H1 (cell line): ENCODE measurements at regions not wholly inside any gene's neighbourhood (a gene's known extent, or its start where the extent isn't known, plus 50 kb on each side); places are given as distances from the start of the nearest gene placed in this dataset.

Experiments
- CTCF ChIP-seq, 3 experiments: IDR thresholded peaks; 1 replicate in 2 of 3; 2 replicates in 1 of 3; pipeline versions ENCODE4 v1.5.1 to v1.6.1; 2011; ENCODE audit warnings: low read length in 3 of 3, mild to moderate bottlenecking in 3 of 3, inconsistent platforms in 2 of 3, low read depth in 1 of 3, moderate library complexity in 1 of 3; ENCODE audit not compliant: insufficient read depth in 1 of 3; ENCODE audit errors: control extremely low read depth in 1 of 3
- ZNF274 ChIP-seq: IDR thresholded peaks from 2 replicates; pipeline ENCODE4 v1.7.0; 2012; ENCODE audit warnings: low read length, borderline replicate concordance; ENCODE audit errors: extremely low read depth

- TF ChIP-seq CTCF (IDR thresholded peaks at IDR 0.05; ENCODE audit: control extremely low read depth in 1 of 3, insufficient read depth in 1 of 3, low read depth in 1 of 3, low read length in 3 of 3) (no peak), ZNF274 (no peak)
Observed at GRCh38 chr2:152251811-152252210, 76.2 kb upstream of the STAM2 start (continued).
